NB4 (cell line): ENCODE measurements at regions not wholly inside any gene's neighbourhood (a gene's known extent, or its start where the extent isn't known, plus 50 kb on each side); places are given as distances from the start of the nearest gene placed in this dataset.

ENCODE experiments used
- DNase-seq: peaks from one replicate; pipeline ENCODE4 v3.0.0; 2010; ENCODE audit warnings: low read depth
- H3K4me3 ChIP-seq: one replicate; pipeline ENCODE4 v1.5.1; 2011; ENCODE audit warnings: mild to moderate bottlenecking, low read depth, low read length, moderate library complexity
- CTCF ChIP-seq: IDR thresholded peaks from one replicate; pipeline ENCODE4 v1.5.1; 2012; ENCODE audit warnings: low read depth, low read length
- MYC ChIP-seq: IDR thresholded peaks from 2 replicates; pipeline ENCODE4 v1.6.1; 2011; ENCODE audit warnings: low read depth, low read length
- POLR2A ChIP-seq: IDR thresholded peaks from 2 replicates; pipeline ENCODE4 v1.6.1; 2011; ENCODE audit warnings: mild to moderate bottlenecking; ENCODE audit not compliant: insufficient read length; ENCODE audit errors: extremely low read depth
- TF ChIP-seq, protein P1 (sequence below): IDR thresholded peaks from 2 replicates; pipeline ENCODE4 v1.6.1; 2011; ENCODE audit warnings: low read depth, low read length

DNA sequence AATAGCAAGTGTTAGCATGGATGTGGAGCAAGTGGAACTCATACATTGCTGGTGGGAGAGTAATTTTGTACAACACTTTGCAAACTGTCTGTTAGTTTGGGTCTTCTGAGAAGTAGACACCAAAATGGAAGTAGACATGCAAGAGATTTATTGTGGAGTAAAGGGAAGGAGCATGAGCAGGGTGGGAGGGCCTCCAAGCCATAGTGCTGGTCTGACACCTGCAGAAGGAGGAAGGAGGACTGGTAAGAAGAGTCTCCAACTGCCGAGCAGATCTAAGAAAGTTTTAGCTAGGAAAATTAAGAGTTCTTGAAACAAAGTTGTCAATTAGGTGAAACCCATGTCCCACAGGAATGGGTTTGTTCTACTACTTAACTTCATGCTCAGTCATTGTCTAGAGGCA lies 64.0 kb upstream of the DDIT4L start:
- TF ChIP-seq CTCF (no peak), MYC (no peak), POLR2A (no peak)
- TF ChIP-seq, protein P1, sequence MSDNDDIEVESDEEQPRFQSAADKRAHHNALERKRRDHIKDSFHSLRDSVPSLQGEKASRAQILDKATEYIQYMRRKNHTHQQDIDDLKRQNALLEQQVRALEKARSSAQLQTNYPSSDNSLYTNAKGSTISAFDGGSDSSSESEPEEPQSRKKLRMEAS, result no peak
- no peak overlapping the region for H3K4me3 ChIP-seq
- no peak for DNase-seq

- no peak overlapping the region for H3K4me3 ChIP-seq
- no peak for TF ChIP-seq MYC
- TF ChIP-seq POLR2A, result no peak
- TF ChIP-seq, protein P1, result no peak
- no peak for TF ChIP-seq CTCF
- no peak for DNase-seq
Measured at GRCh38 chr4:100248476-100248875, 58.2 kb upstream of the DDIT4L start.

DNA sequence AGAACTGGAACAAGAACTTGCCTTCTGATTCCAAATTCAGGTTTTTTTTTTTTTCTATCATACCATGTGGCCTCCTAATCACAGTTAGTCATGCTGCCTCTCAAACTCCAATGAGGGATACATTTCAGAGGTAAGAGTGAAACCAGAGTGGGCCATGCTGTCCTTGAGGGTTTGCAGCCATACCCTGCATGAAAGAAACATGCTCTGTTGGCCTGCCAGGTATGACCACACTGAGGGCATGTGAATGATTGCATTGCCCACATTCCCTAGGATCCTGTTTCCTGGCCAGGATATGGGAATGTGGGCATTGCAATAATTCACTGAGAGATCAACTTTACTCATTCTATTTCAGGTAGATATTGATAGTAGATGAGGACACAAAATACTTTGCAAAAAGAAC lies 56.4 kb upstream of the DDIT4L start:
- no peak overlapping the region for H3K4me3 ChIP-seq
- no peak for DNase-seq
- TF ChIP-seq, protein P1, result no peak
- TF ChIP-seq MYC, result no peak
- no peak for TF ChIP-seq CTCF
- no peak for TF ChIP-seq POLR2A

DNA sequence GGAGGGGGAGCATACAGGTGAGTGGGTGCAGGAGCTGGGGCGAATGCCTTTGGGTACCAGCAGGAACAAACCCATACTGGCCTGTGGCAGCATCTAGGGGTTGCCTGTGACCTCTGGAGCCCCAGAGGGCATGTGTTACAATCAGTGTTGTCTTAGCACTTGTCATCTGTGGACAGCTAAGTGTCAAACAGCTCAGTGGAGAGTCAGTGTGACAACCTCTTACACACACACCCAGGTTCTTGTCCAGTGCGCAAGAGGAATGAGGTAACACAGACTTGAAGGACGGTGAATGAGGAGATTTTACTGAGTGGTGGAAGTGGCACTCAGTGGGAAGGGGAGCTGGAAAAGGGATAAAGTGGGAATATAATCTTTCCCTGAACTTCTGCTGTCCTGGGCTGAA lies 54.1 kb upstream of the DDIT4L start:
- TF ChIP-seq MYC (no peak), POLR2A (no peak), CTCF (no peak)
- TF ChIP-seq, protein P1, result no peak
- no peak overlapping the region for H3K4me3 ChIP-seq
- no peak for DNase-seq
